ENCODE measurements at regions not wholly inside any gene's neighbourhood (a gene's known extent, or its start where the extent isn't known, plus 50 kb on each side); places are given as distances from the start of the nearest gene placed in this dataset.

- TF ChIP-seq, protein P1, sequence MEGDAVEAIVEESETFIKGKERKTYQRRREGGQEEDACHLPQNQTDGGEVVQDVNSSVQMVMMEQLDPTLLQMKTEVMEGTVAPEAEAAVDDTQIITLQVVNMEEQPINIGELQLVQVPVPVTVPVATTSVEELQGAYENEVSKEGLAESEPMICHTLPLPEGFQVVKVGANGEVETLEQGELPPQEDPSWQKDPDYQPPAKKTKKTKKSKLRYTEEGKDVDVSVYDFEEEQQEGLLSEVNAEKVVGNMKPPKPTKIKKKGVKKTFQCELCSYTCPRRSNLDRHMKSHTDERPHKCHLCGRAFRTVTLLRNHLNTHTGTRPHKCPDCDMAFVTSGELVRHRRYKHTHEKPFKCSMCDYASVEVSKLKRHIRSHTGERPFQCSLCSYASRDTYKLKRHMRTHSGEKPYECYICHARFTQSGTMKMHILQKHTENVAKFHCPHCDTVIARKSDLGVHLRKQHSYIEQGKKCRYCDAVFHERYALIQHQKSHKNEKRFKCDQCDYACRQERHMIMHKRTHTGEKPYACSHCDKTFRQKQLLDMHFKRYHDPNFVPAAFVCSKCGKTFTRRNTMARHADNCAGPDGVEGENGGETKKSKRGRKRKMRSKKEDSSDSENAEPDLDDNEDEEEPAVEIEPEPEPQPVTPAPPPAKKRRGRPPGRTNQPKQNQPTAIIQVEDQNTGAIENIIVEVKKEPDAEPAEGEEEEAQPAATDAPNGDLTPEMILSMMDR (tag by site-specific recombination; IDR thresholded peaks at IDR 0.05): no peak
- TF ChIP-seq ZNF561 (tag by site-specific recombination; IDR thresholded peaks at IDR 0.05; ENCODE audit: borderline replicate concordance) (no peak), ZNF571 (tag by site-specific recombination; IDR thresholded peaks at IDR 0.05) (no peak), KLF8 (tag by site-specific recombination; IDR thresholded peaks at IDR 0.05) (no peak), ZBTB26 (tag by site-specific recombination; optimal IDR thresholded peaks at IDR 0.05) (no peak), ZNF114 (tag by site-specific recombination; IDR thresholded peaks at IDR 0.05) (no peak), ZNF580 (tag by site-specific recombination; IDR thresholded peaks at IDR 0.05) (no peak), ZNF341 (tag by site-specific recombination; IDR thresholded peaks at IDR 0.05; ENCODE audit: low read depth) (no peak), ZNF510 (tag by site-specific recombination; IDR thresholded peaks at IDR 0.05; ENCODE audit: insufficient replicate concordance) (no peak), ZNF843 (tag by site-specific recombination; IDR thresholded peaks at IDR 0.05) (no peak), ZNF654 (tag by site-specific recombination; IDR thresholded peaks at IDR 0.05; ENCODE audit: low read depth) (no peak)
- TF ChIP-seq, protein P2, sequence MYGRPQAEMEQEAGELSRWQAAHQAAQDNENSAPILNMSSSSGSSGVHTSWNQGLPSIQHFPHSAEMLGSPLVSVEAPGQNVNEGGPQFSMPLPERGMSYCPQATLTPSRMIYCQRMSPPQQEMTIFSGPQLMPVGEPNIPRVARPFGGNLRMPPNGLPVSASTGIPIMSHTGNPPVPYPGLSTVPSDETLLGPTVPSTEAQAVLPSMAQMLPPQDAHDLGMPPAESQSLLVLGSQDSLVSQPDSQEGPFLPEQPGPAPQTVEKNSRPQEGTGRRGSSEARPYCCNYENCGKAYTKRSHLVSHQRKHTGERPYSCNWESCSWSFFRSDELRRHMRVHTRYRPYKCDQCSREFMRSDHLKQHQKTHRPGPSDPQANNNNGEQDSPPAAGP (tag by site-specific recombination; IDR thresholded peaks at IDR 0.05): no peak
Observed at GRCh38 chrX:46325312-46325877, 219.8 kb downstream of the ZNF674 start.

Measured in HEK293 (cell line).